Psoas muscle (tissue), 7 donors: ENCODE measurements at regions not wholly inside any gene's neighbourhood (a gene's known extent, or its start where the extent isn't known, plus 50 kb on each side); places are given as distances from the start of the nearest gene placed in this dataset.

Experiments used
- ATAC-seq, 4 donors: fragments of 200-7000 bp; cut with Tn5 transposase; one replicate each; pipeline ENCODE4 v1.9.1; 2020; ENCODE audit warnings: moderate library complexity in 3 of 4, mild to moderate bottlenecking in 2 of 4
- DNase-seq, 2 donors: peaks; one replicate each; pipeline ENCODE4 v3.0.0-alpha.2; 2020
- H3K27ac ChIP-seq: fragments of 200-600 bp; one replicate; pipeline ENCODE4 v1.8.0; 2022
- H3K27me3 ChIP-seq, 3 donors: fragments of 200-600 bp in 1 of 3; one replicate each; pipeline versions ENCODE4 v1.6.1 to v1.8.0; 2013 to 2022; ENCODE audit warnings: low read length in 2 of 3, mild to moderate bottlenecking in 2 of 3, moderate library complexity in 1 of 3; ENCODE audit not compliant: insufficient read depth in 3 of 3
- H3K36me3 ChIP-seq, 2 donors: fragments of 200-600 bp in 1 of 2; one replicate each; pipeline versions ENCODE4 v1.6.1 to v1.8.0; 2013 to 2022; ENCODE audit warnings: low read depth in 1 of 2, mild to moderate bottlenecking in 1 of 2, moderate library complexity in 1 of 2; ENCODE audit not compliant: insufficient read depth in 1 of 2
- H3K4me1 ChIP-seq: fragments of 200-600 bp; one replicate; pipeline ENCODE4 v1.8.0; 2022
- H3K4me3 ChIP-seq: fragments of 200-600 bp; one replicate; pipeline ENCODE4 v1.8.0; 2022; ENCODE audit warnings: mild to moderate bottlenecking
- H3K9me3 ChIP-seq: fragments of 200-600 bp; one replicate; pipeline ENCODE4 v1.8.0; 2022
- WGBS, 3 donors: extraction: QIAGEN DNeasy Blood & Tissue Kit; methylation state at CpG; one replicate each; pipeline versions ENCODE4 v1.1.6 to v1.1.7; 2013; 5-methylcytosine and 5-hydroxymethylcytosine counted together
- intact Hi-C, 2 donors: fragments of 100-400 bp; cut with DNase I; formaldehyde crosslinking; loops; one replicate each; pipeline versions ENCODE4 v1.11.0 to v1.14.2; 2022
- TF ChIP-seq, protein P1 (sequence below): fragments of 200-600 bp; IDR thresholded peaks from one replicate; pipeline ENCODE4 v1.8.0; 2022; ENCODE audit warnings: antibody characterized with exemption
- donor health status: healthy with polysubstance abuse.
- donor health status: DM: no; HTN: no; CAD: no; lungs with moderate emphysema.
- donor health status: Bipolar disorder and iron deficiency.
- donor health status: healthy.
- donor health status: DM: yes; HTN: yes; CAD: no.
- donor health status: DM: no; HTN: no; CAD: no.
- donor health status: DM: yes; HTN: yes; CAD: no.

DNA sequence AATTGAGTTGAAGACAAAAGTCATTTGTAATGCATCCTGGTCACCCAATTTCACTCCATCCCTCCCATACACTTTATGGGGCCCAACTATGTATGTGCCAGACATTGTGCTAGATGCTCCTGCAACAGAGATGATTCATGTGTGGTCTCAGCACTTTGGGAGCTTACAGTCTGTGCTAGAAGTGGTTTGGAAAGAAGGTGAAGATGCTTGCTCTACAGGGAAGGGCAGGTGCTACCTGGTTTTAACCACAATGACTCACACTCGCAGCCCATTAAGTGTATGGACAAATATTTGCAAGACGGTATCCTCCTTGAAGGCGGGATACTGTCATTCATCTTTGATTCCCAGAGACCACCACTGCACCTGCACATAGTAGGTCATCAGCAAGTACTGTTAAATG, 257.6 kb downstream of the OTUD1 start:
- peaks cover 6% of the 10 kb centered on the region for H3K4me1 ChIP-seq
- no peaks in the 10 kb centered on the region for H3K9me3 ChIP-seq
- H3K27me3 ChIP-seq = peaks cover 1 to 38% (median 14%) of the 10 kb centered on the region in 3 donors
- 64 to 85% (median 84%) methylated on average over 3 of the region's 3 CpGs for WGBS, 3 donors
- no peak overlapping the region for H3K4me3 ChIP-seq
- H3K36me3 ChIP-seq = no peaks in the 10 kb centered on the region
- TF ChIP-seq, protein P1, sequence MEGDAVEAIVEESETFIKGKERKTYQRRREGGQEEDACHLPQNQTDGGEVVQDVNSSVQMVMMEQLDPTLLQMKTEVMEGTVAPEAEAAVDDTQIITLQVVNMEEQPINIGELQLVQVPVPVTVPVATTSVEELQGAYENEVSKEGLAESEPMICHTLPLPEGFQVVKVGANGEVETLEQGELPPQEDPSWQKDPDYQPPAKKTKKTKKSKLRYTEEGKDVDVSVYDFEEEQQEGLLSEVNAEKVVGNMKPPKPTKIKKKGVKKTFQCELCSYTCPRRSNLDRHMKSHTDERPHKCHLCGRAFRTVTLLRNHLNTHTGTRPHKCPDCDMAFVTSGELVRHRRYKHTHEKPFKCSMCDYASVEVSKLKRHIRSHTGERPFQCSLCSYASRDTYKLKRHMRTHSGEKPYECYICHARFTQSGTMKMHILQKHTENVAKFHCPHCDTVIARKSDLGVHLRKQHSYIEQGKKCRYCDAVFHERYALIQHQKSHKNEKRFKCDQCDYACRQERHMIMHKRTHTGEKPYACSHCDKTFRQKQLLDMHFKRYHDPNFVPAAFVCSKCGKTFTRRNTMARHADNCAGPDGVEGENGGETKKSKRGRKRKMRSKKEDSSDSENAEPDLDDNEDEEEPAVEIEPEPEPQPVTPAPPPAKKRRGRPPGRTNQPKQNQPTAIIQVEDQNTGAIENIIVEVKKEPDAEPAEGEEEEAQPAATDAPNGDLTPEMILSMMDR = no peak
- no peak overlapping the region for H3K27ac ChIP-seq
- no peak for DNase-seq
- ATAC-seq = no peak
- intact Hi-C loops = no loop called here

DNA sequence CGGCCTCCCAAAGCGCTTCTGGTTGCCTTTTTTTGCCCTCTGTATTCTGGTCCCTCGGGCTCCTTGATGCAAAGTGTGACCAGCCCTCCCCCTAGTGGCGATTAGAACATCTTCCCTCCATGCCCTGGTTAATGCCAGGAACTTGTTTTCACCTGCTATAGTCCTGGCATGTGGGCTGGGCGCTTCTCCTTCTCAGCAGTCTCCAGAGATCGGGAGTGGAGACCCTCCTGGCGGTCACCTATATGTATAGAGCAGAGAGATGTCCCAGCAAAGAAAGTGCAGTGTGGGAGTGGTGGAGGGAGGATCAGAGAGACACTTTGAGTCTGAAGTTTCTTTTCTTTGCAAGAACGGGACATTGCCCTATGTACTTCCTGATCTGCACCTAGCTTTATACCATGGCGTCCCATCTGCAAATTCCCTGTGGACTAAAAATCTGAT, 264.1 kb downstream of the OTUD1 start:
- DNase-seq (peak in 1 of 2 donors; percentile 16), ATAC-seq (peak; percentile 53 to 69 (median 64))
- no peak overlapping the region for H3K4me3 ChIP-seq
- no peaks in the 10 kb centered on the region for H3K4me1 ChIP-seq
- intact Hi-C loops = loop anchor here (2.0 to 10.0 kb wide), 3 partner anchors 168 to 544 kb away; no protein-coding TSS in a partner anchor
- no peak overlapping the region for H3K27ac ChIP-seq
- peaks cover 11% of the 10 kb centered on the region for H3K9me3 ChIP-seq
- 8 to 15% (median 12%) methylated on average over 9 of the region's 9 CpGs for WGBS, 3 donors
- H3K36me3 ChIP-seq = no peaks in the 10 kb centered on the region
- TF ChIP-seq, protein P1 = peak; percentile 68
- no peaks in the 10 kb centered on the region for H3K27me3 ChIP-seq

DNA sequence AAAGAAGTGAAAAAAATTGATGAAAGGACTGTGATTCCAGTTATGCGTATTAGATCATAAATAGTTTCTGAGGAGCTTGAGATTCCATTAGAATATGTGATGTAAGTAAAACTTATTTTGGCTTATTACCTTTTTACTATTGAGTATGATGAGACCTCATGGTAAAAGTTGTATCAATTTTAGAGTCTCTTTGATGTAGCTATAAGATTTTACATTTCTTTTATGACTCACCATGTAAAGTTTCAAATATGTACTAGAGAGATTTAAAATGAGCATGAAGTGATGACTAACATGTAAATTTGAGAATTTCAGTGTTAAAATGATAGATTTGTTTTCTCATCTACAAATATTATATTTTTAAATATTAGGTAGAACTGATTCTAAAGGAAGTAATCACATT, 276.5 kb downstream of the OTUD1 start:
- Histone ChIP-seq H3K36me3 (no peaks in the 10 kb centered on the region), H3K4me3 (no peak overlapping the region), H3K27me3 (peaks cover 0 to 9% (median 0%) of the 10 kb centered on the region in 3 donors), H3K9me3 (no peaks in the 10 kb centered on the region), H3K27ac (no peak overlapping the region), H3K4me1 (no peaks in the 10 kb centered on the region)
- ATAC-seq = no peak
- WGBS, 3 donors = 91 to 95% (median 94%) methylated on average over 1 of the region's 1 CpG
- no peak for DNase-seq
- intact Hi-C loops = no loop called here
- TF ChIP-seq, protein P1 = no peak

DNA sequence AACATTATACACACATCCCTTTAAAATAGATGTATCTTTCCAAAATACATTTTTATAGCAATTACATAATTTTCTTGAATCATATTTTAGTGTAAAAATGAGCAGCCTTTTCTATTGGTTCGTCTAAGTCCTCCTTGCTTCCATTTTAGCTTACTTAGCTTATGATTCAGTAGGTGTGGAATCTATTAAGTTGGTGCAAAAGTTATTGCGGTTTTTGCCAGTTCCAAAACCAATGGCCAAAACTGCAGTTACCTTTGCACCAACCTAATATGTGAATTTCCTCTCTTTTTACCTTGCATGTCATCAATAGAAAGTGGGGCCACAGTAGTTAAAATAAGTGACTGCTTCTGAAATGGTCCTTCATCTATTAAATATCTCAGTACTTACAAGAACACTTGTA, 279.0 kb downstream of the OTUD1 start:
- Histone ChIP-seq H3K36me3 (no peaks in the 10 kb centered on the region), H3K27ac (no peak overlapping the region), H3K27me3 (peaks cover 0 to 9% (median 0%) of the 10 kb centered on the region in 3 donors), H3K4me3 (no peak overlapping the region), H3K9me3 (no peaks in the 10 kb centered on the region), H3K4me1 (no peaks in the 10 kb centered on the region)
- intact Hi-C loops = no loop called here
- WGBS, 3 donors = 62 to 74% (median 66%) methylated on average over 2 of the region's 2 CpGs
- no peak for ATAC-seq
- TF ChIP-seq, protein P1 = no peak
- DNase-seq = no peak

DNA sequence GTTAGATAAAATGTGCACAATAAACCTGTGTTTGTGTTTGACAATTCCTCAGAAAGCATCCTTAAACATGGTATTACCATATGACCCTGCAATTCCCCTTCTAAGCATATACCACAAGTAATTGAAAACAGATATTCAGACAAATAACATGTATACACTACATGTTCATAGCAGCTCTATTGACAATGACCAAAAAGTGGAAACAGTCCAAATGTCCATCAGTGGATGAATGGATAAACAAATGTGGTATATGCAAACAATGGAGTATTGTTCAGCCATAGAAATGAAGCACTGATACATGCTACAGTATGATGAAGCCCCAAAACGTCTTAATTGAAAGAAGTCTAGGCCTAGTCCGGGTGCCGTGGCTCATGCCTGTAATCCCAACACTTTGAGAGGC, 280.1 kb downstream of the OTUD1 start:
- Histone ChIP-seq H3K27me3 (peaks cover 0 to 9% (median 0%) of the 10 kb centered on the region in 3 donors), H3K27ac (no peak overlapping the region), H3K4me1 (no peaks in the 10 kb centered on the region), H3K36me3 (no peaks in the 10 kb centered on the region), H3K4me3 (no peak overlapping the region), H3K9me3 (no peaks in the 10 kb centered on the region)
- DNase-seq (no peak), ATAC-seq (no peak)
- TF ChIP-seq, protein P1 = no peak
- WGBS, 3 donors = 69 to 79% (median 79%) methylated on average over 3 of the region's 3 CpGs
- intact Hi-C loops = no loop called here
